Heart left ventricle (tissue), 13 donors: ENCODE measurements at regions not wholly inside any gene's neighbourhood (a gene's known extent, or its start where the extent isn't known, plus 50 kb on each side); places are given as distances from the start of the nearest gene placed in this dataset.

Experiments
- POLR2A ChIP-seq, 2 donors: fragments of 450-650 bp; IDR thresholded peaks; one replicate each; pipeline ENCODE4 v1.6.1; 2017; ENCODE audit warnings: antibody characterized with exemption in 2 of 2, mild to moderate bottlenecking in 2 of 2, moderate library complexity in 2 of 2
- TF ChIP-seq, protein P1 (sequence below), 12 donors: fragments of 200-600 bp; sonication (generic) in 4 of 12; IDR thresholded peaks; one replicate each; pipeline versions ENCODE4 v1.5.0 to v1.8.0; 2018 to 2022; ENCODE audit warnings: antibody characterized with exemption in 12 of 12, mild to moderate bottlenecking in 5 of 12
- donor health status: ischemic (EF 13 %, LVEDD 7.1; RV severe dilation, severe dysfunction).
- donor health status: DM: no; HTN: yes; CAD: no.
- donor health status: DM: no; HTN: no; CAD: no.
- donor health status: ischemic (EF 25% LVEDD 6.9; RV normal size, moderate dysfunction).
- donor health status: ischemic (EF 25% LVEDD 5.7; RV mildly dilated, moderate dysfunction).
- donor health status: ischemic (EF 35%, LVEDD 5.7; RV mildly dilated, moderate dysfunction).
- donor health status: nonischemic (EF 11% LVEDD 7.7; RV severe dilation, severe dysfunction).
- donor health status: DM: yes; HTN: yes; CAD: no.
- donor health status: PGD.
- donor health status: ischemic (EF 29% LVEDD 5.4; RV normal size, mild dysfunction).
- donor health status: nonischemic (EF 23%, LVEDD 6.1; RV moderate dilation, normal function).

- TF ChIP-seq, protein P1, sequence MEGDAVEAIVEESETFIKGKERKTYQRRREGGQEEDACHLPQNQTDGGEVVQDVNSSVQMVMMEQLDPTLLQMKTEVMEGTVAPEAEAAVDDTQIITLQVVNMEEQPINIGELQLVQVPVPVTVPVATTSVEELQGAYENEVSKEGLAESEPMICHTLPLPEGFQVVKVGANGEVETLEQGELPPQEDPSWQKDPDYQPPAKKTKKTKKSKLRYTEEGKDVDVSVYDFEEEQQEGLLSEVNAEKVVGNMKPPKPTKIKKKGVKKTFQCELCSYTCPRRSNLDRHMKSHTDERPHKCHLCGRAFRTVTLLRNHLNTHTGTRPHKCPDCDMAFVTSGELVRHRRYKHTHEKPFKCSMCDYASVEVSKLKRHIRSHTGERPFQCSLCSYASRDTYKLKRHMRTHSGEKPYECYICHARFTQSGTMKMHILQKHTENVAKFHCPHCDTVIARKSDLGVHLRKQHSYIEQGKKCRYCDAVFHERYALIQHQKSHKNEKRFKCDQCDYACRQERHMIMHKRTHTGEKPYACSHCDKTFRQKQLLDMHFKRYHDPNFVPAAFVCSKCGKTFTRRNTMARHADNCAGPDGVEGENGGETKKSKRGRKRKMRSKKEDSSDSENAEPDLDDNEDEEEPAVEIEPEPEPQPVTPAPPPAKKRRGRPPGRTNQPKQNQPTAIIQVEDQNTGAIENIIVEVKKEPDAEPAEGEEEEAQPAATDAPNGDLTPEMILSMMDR (IDR thresholded peaks at IDR 0.05), result no peak
- TF ChIP-seq POLR2A (IDR thresholded peaks at IDR 0.05), result no peak
Observed at GRCh38 chr4:100852326-100852725, 334.5 kb upstream of the EMCN start.
